ENCODE measurements at regions not wholly inside any gene's neighbourhood (a gene's known extent, or its start where the extent isn't known, plus 50 kb on each side); places are given as distances from the start of the nearest gene placed in this dataset.

GRCh38 chr13:58594747-58595600, 963.4 kb downstream of the PCDH17 start:
- Mint-ChIP-seq H3K27me3 (no peaks in the 10 kb centered on the region), H3K27ac (no peak overlapping the region), H3K4me1 (no peaks in the 10 kb centered on the region), H3K4me3 (no peak overlapping the region), H3K9me3 (ENCODE audit: insufficient read depth) (peaks cover 3% of the 10 kb centered on the region)
- Histone ChIP-seq H3K36me3 (replicated peaks in 1 of 2; ENCODE audit: control extremely low read depth in 1 of 2, control insufficient read depth in 1 of 2, extremely low read depth in 1 of 2, insufficient read depth in 2 of 2, low read length in 1 of 2) (no peaks in the 10 kb centered on the region), H3K79me2 (ENCODE audit: control insufficient read depth, insufficient read depth, low read length) (no peaks in the 10 kb centered on the region), H3K4me1 (ENCODE audit: control insufficient read depth in 2 of 2, insufficient read depth in 2 of 2, low read length in 2 of 2) (no peaks in the 10 kb centered on the region), H3K9ac (ENCODE audit: low read length) (no peak overlapping the region), H3K4me2 (replicated peaks; ENCODE audit: low read depth, low read length, poor library complexity, severe bottlenecking) (no peak overlapping the region), H3K9me3 (ENCODE audit: control extremely low read depth in 1 of 3, control insufficient read depth in 2 of 3, insufficient read depth in 1 of 3, low read length in 2 of 3) (no peaks in the 10 kb centered on the region), H4K20me1 (ENCODE audit: control insufficient read depth, insufficient read depth, low read length, poor library complexity, severe bottlenecking) (no peaks in the 10 kb centered on the region), H3K27ac (ENCODE audit: low read length in 2 of 2) (no peak overlapping the region), H3K27me3 (replicated peaks in 1 of 4; ENCODE audit: control extremely low read depth in 1 of 4, control insufficient read depth in 3 of 4, insufficient read depth in 4 of 4, low read length in 3 of 4) (no peaks in the 10 kb centered on the region), H3K4me3 (ENCODE audit: control extremely low read depth in 1 of 5, extremely low read depth in 1 of 5, insufficient read depth in 1 of 5, low read depth in 2 of 5, low read length in 4 of 5) (no peak overlapping the region), H2AFZ (ENCODE audit: insufficient read depth, low read depth, low read length, poor library complexity, severe bottlenecking) (no peak overlapping the region)
- WGBS (ENCODE audit: insufficient coverage): 68% methylated on average over 5 of the region's 5 CpGs
- ChIA-PET CTCF (no interaction called here), POLR2A (no interaction called here)
- DNase-seq (no peak), ATAC-seq (ENCODE audit: low read depth) (no peak)
- intact Hi-C loops (cut with micrococcal nuclease): no loop called here
- TF ChIP-seq EZH2 (IDR thresholded peaks at IDR 0.05; ENCODE audit: borderline replicate concordance, insufficient read depth, low read depth, low read length, poor library complexity, severe bottlenecking): no peak
- no peak for TF ChIP-seq CTCF (IDR thresholded peaks at IDR 0.05)

GRCh38 chr13:58597552-58597951, 966.0 kb downstream of the PCDH17 start:
- intact Hi-C loops (cut with micrococcal nuclease): no loop called here
- H3K79me2 ChIP-seq (ENCODE audit: control insufficient read depth, insufficient read depth, low read length): no peaks in the 10 kb centered on the region

More at GRCh38 chr13:58597552-58597951, 966.0 kb downstream of the PCDH17 start:
- Histone ChIP-seq H3K4me3 (ENCODE audit: control extremely low read depth in 1 of 5, extremely low read depth in 1 of 5, insufficient read depth in 1 of 5, low read depth in 2 of 5, low read length in 4 of 5) (no peak overlapping the region), H3K9me3 (ENCODE audit: control extremely low read depth in 1 of 3, control insufficient read depth in 2 of 3, insufficient read depth in 1 of 3, low read length in 2 of 3) (no peaks in the 10 kb centered on the region), H2AFZ (ENCODE audit: insufficient read depth, low read depth, low read length, poor library complexity, severe bottlenecking) (no peak overlapping the region), H3K27ac (ENCODE audit: low read length in 2 of 2) (no peak overlapping the region), H3K9ac (ENCODE audit: low read length) (no peak overlapping the region), H3K27me3 (replicated peaks in 1 of 4; ENCODE audit: control extremely low read depth in 1 of 4, control insufficient read depth in 3 of 4, insufficient read depth in 4 of 4, low read length in 3 of 4) (no peaks in the 10 kb centered on the region), H3K36me3 (replicated peaks in 1 of 2; ENCODE audit: control extremely low read depth in 1 of 2, control insufficient read depth in 1 of 2, extremely low read depth in 1 of 2, insufficient read depth in 2 of 2, low read length in 1 of 2) (no peaks in the 10 kb centered on the region), H4K20me1 (ENCODE audit: control insufficient read depth, insufficient read depth, low read length, poor library complexity, severe bottlenecking) (no peaks in the 10 kb centered on the region), H3K4me1 (ENCODE audit: control insufficient read depth in 2 of 2, insufficient read depth in 2 of 2, low read length in 2 of 2) (no peaks in the 10 kb centered on the region), H3K4me2 (replicated peaks; ENCODE audit: low read depth, low read length, poor library complexity, severe bottlenecking) (no peak overlapping the region)
- Mint-ChIP-seq H3K27ac (no peak overlapping the region), H3K27me3 (no peaks in the 10 kb centered on the region), H3K4me1 (no peaks in the 10 kb centered on the region), H3K9me3 (ENCODE audit: insufficient read depth) (no peaks in the 10 kb centered on the region), H3K4me3 (no peak overlapping the region)
- TF ChIP-seq EZH2 (IDR thresholded peaks at IDR 0.05; ENCODE audit: borderline replicate concordance, insufficient read depth, low read depth, low read length, poor library complexity, severe bottlenecking): no peak
- no peak for TF ChIP-seq CTCF (IDR thresholded peaks at IDR 0.05)
- DNase-seq (no peak), ATAC-seq (ENCODE audit: low read depth) (no peak)
- ChIA-PET CTCF (no interaction called here), POLR2A (no interaction called here)
- no CpG with 5 or more reads among the region's 2 CpGs for WGBS (ENCODE audit: insufficient coverage)
